ENCODE measurements at regions not wholly inside any gene's neighbourhood (a gene's known extent, or its start where the extent isn't known, plus 50 kb on each side); places are given as distances from the start of the nearest gene placed in this dataset.

- TF ChIP-seq, protein P1, sequence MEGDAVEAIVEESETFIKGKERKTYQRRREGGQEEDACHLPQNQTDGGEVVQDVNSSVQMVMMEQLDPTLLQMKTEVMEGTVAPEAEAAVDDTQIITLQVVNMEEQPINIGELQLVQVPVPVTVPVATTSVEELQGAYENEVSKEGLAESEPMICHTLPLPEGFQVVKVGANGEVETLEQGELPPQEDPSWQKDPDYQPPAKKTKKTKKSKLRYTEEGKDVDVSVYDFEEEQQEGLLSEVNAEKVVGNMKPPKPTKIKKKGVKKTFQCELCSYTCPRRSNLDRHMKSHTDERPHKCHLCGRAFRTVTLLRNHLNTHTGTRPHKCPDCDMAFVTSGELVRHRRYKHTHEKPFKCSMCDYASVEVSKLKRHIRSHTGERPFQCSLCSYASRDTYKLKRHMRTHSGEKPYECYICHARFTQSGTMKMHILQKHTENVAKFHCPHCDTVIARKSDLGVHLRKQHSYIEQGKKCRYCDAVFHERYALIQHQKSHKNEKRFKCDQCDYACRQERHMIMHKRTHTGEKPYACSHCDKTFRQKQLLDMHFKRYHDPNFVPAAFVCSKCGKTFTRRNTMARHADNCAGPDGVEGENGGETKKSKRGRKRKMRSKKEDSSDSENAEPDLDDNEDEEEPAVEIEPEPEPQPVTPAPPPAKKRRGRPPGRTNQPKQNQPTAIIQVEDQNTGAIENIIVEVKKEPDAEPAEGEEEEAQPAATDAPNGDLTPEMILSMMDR (conservative IDR thresholded peaks at IDR 0.05; ENCODE audit: low read length): no peak
- no peak for TF ChIP-seq EZH2phosphoT487 (IDR thresholded peaks at IDR 0.05; ENCODE audit: borderline replicate concordance, low read depth, low read length)
These were observed 299.6 kb upstream of the RUNX1 start for GRCh38 chr21:35348686-35349085.

Data from OCI-LY7 (cell line).